Heart left ventricle (tissue), 13 donors: ENCODE measurements at regions not wholly inside any gene's neighbourhood (a gene's known extent, or its start where the extent isn't known, plus 50 kb on each side); places are given as distances from the start of the nearest gene placed in this dataset.

Experiments
- CTCF ChIP-seq, 12 donors: fragments of 200-600 bp; sonication (generic) in 4 of 12; IDR thresholded peaks; one replicate each; pipeline versions ENCODE4 v1.5.0 to v1.8.0; 2018 to 2022; ENCODE audit warnings: antibody characterized with exemption in 12 of 12, mild to moderate bottlenecking in 5 of 12
- POLR2A ChIP-seq, 2 donors: fragments of 450-650 bp; IDR thresholded peaks; one replicate each; pipeline ENCODE4 v1.6.1; 2017; ENCODE audit warnings: antibody characterized with exemption in 2 of 2, mild to moderate bottlenecking in 2 of 2, moderate library complexity in 2 of 2
- donor health status: ischemic (EF 13 %, LVEDD 7.1; RV severe dilation, severe dysfunction).
- donor health status: DM: no; HTN: yes; CAD: no.
- donor health status: DM: no; HTN: no; CAD: no.
- donor health status: ischemic (EF 25% LVEDD 6.9; RV normal size, moderate dysfunction).
- donor health status: ischemic (EF 25% LVEDD 5.7; RV mildly dilated, moderate dysfunction).
- donor health status: ischemic (EF 35%, LVEDD 5.7; RV mildly dilated, moderate dysfunction).
- donor health status: nonischemic (EF 11% LVEDD 7.7; RV severe dilation, severe dysfunction).
- donor health status: DM: yes; HTN: yes; CAD: no.
- donor health status: PGD.
- donor health status: ischemic (EF 29% LVEDD 5.4; RV normal size, mild dysfunction).
- donor health status: nonischemic (EF 23%, LVEDD 6.1; RV moderate dilation, normal function).

DNA sequence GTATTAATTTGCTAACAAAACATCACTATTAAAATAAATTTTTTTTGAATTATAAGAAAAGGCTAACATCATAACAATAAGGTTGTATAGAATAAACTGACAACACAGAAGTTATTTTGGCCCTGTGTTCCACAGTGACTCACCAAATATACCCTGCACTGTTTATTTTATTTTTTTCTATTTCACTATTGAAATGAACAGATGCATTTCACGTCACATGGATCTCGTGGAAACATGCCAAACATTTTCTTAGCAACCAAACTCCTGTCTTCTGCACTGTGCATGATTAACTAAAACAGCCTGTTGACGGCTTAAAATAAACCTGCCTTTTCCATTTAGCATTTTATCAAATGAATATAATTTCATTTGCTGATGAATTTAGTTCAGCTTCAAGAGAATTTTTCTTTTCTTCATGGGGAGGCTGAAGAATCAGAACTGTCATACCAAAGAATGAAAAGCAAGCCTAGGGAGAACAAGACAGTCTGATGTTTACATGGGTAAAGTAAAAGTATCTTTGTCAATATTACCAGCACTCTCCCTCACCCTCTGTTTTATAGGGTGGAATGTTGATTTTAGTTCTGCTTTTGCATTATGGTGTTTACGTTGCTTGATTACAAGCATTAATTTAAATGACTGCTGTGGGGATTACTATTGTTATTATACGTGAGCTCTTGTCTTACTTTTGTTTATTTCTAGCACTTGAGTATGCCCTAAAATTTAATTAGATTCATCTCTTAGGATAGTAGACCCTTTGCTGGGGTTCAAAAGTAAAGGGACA, 115.3 kb downstream of the LCA5 start:
- TF ChIP-seq CTCF (IDR thresholded peaks at IDR 0.05) (no peak), POLR2A (IDR thresholded peaks at IDR 0.05) (no peak)
